Muscle layer of colon (tissue), 2 donors: ENCODE measurements at regions not wholly inside any gene's neighbourhood (a gene's known extent, or its start where the extent isn't known, plus 50 kb on each side); places are given as distances from the start of the nearest gene placed in this dataset.
"Not testable (repeated sequence)": the region's sequence is repeated elsewhere in the genome, so short reads cannot be mapped to it uniquely, and the experiment has no call there.

Experiments used
- H3K27ac ChIP-seq: one replicate; pipeline ENCODE4 v1.7.0; 2013; ENCODE audit warnings: low read depth, mild to moderate bottlenecking, low read length, moderate library complexity
- H3K27me3 ChIP-seq, 2 donors: one replicate each; pipeline ENCODE4 v1.7.0; 2013; ENCODE audit warnings: low read length in 2 of 2, mild to moderate bottlenecking in 2 of 2; ENCODE audit not compliant: insufficient read depth in 2 of 2, control insufficient read depth in 1 of 2
- H3K36me3 ChIP-seq: one replicate; pipeline ENCODE4 v1.7.0; 2013; ENCODE audit warnings: mild to moderate bottlenecking, low read length; ENCODE audit not compliant: insufficient read depth
- H3K4me1 ChIP-seq: one replicate; pipeline ENCODE4 v1.7.0; 2013; ENCODE audit warnings: mild to moderate bottlenecking, low read length; ENCODE audit not compliant: insufficient read depth
- H3K4me3 ChIP-seq, 2 donors: one replicate each; pipeline ENCODE4 v1.7.0; 2013; ENCODE audit warnings: low read length in 2 of 2, low read depth in 1 of 2, mild to moderate bottlenecking in 1 of 2, moderate library complexity in 1 of 2
- H3K9ac ChIP-seq: one replicate; pipeline ENCODE4 v1.7.0; 2013; ENCODE audit warnings: low read length
- H3K9me3 ChIP-seq: one replicate; pipeline ENCODE4 v1.7.0; 2013; ENCODE audit warnings: mild to moderate bottlenecking, low read length
- donor health status: abdominal sarcoma.
- donor health status: Adenocarcinoma of cecum.

DNA sequence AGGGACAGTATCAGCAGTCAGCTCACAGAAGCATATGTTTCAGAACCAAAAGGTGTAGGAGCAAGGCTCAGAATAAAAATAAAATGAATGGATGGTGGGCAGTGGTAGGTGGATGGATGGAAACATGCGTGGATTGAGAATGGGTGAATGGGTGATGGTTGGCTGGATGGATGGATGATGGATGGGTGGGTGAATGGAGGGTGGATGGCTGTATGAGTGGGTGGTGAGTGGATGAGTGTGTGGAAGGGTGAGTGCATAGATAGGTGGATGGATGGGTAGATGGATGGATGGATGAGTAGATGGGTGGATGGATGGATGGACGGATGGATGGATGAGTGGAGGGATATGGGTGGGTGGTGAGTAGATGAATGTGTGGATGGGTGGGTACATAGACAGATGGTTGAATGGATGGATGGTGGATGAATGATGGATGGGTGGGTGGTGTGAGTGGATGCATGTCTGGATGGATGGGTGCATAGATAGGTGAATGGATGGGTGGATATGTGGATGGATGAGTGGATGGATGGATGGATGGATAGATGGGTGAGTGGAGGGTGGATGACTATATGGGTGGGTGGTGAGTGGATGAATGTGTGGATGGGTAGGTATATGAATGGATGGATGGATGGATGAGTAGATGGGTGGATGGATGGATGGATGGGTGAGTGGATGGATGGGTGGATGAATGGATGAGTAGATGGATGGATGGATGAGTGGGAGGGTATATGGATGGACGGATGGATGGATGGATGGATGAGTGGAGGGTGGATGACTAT lies 164.2 kb downstream of the C9orf50 start:
- Histone ChIP-seq H3K4me3 (no peak overlapping the region), H3K9ac (no peak overlapping the region), H3K9me3 (no peaks in the 10 kb centered on the region), H3K36me3 (no peaks in the 10 kb centered on the region), H3K4me1 (peaks cover 42% of the 10 kb centered on the region), H3K27me3 (no peaks in the 10 kb centered on the region), H3K27ac (no peak overlapping the region)

DNA sequence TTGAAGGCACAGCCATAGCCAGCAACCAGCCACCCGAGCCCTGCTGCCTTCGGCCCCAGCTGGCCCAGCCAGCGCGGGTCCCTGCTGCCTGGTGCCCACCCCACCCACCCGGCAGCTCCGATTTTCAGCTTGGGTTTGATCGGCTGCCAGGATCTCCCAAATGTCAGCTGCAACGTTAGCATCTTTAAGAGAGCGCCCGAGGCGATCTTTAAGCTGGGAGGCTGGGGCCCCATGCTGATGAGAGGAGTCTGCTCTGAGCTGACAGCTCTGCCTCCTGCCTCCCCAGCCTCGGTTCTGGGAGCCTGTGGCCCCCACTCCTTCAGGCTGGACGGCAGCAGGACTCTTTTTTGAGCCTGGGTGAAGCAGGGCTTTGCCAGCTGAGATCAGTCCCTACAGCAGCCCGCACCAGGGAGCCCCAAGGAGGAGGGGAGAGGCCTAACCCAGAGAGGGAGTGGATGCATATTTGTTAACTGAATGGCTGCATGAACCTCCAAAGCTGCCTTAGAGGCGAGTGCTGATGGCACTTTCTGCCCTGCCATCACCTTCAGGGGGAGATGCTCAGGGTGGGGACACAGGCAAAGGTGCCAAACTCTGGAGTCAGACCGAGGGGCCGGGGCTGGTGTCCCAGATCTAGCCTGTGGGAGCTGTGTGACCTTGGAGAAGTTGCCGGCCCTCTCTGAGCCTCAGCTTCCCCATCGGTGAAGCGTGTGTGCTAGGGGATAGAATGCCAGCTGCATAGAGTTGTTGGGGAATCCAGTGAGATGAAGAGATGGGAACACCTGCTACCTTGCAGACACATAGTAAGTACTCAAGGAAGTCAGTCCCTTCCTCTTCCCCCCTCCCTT lies 165.5 kb downstream of the C9orf50 start:
- H3K27ac ChIP-seq = peak overlapping the region; percentile 52
- H3K4me3 ChIP-seq = no peak overlapping the region
- H3K4me1 ChIP-seq = peaks cover 36% of the 10 kb centered on the region
- H3K36me3 ChIP-seq = no peaks in the 10 kb centered on the region
- no peaks in the 10 kb centered on the region for H3K27me3 ChIP-seq
- no peaks in the 10 kb centered on the region for H3K9me3 ChIP-seq
- H3K9ac ChIP-seq = no peak overlapping the region

DNA sequence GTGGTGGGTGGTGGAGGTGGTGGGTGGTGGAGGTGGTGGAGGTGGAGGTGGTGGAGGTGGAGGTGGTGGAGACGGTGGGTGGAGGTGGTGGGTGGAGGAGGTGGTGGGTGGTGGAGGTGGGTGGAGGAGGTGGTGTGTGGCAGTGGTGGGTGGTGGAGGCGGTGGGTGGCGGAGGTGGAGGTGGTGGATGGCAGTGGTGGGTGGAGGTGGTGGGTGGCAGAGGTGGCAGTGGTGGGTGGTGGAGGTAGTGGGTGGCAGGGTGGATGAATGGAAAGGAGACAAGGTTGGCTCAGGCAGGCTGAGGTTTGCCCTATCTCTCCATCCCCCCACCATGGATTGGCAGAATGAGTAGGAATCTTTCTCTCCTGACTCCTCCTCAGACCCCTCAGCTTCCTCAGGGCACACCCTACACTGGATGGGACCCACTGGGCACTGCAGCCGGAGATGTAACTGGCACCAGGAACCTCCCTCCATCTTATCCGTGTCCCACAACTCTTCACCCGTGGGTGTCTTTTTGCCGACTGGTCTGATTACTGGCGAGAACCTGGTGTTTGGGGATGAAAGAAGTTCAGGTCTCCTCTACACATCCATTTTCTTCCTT lies 166.3 kb downstream of the C9orf50 start:
- H3K4me3 ChIP-seq = no peak overlapping the region
- no peak overlapping the region for H3K27ac ChIP-seq
- H3K9me3 ChIP-seq = no peaks in the 10 kb centered on the region
- H3K4me1 ChIP-seq = peaks cover 31% of the 10 kb centered on the region
- H3K27me3 ChIP-seq = no peaks in the 10 kb centered on the region
- H3K9ac ChIP-seq = no peak overlapping the region
- no peaks in the 10 kb centered on the region for H3K36me3 ChIP-seq

DNA sequence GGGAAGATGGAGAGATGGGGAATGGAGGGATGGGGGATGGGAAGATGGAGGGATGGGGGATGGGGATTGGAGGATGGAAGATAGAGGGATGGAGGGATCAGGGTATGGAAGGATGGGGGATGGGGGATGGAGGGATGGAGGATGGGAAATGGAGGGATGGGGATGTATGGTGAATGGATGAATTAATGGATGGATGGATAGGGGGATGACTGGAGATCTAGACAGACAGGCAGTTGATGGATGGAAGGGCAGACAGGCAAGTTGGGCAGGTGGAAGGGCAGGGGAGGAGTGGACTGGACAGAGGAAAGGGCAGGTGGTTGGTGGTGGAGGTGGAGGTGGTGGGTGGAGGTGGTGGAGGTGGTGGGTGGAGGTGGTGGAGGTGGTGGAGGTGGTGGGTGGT lies 167.2 kb downstream of the C9orf50 start:
- Histone ChIP-seq H3K27ac (no peak overlapping the region), H3K9me3 (no peaks in the 10 kb centered on the region), H3K36me3 (no peaks in the 10 kb centered on the region), H3K9ac (no peak overlapping the region), H3K27me3 (no peaks in the 10 kb centered on the region), H3K4me1 (peaks cover 22% of the 10 kb centered on the region), H3K4me3 (no peak overlapping the region)

GRCh38 chr9:129451669-129452068 lies 169.2 kb downstream of the C9orf50 start:
- Histone ChIP-seq H3K27me3 (no peaks in the 10 kb centered on the region), H3K36me3 (no peaks in the 10 kb centered on the region), H3K9me3 (no peaks in the 10 kb centered on the region), H3K4me3 (no peak overlapping the region), H3K27ac (no peak overlapping the region), H3K9ac (no peak overlapping the region), H3K4me1 (peaks cover 14% of the 10 kb centered on the region)

- Histone ChIP-seq H3K4me1 (peaks cover 14% of the 10 kb centered on the region), H3K9me3 (no peaks in the 10 kb centered on the region), H3K27me3 (no peaks in the 10 kb centered on the region), H3K4me3 (no peak overlapping the region), H3K27ac (no peak overlapping the region), H3K9ac (no peak overlapping the region), H3K36me3 (no peaks in the 10 kb centered on the region)
These were observed 169.7 kb downstream of the C9orf50 start for GRCh38 chr9:129451089-129451656.

- Histone ChIP-seq H3K4me3 (no peak overlapping the region), H3K4me1 (peaks cover 10% of the 10 kb centered on the region), H3K27me3 (no peaks in the 10 kb centered on the region), H3K36me3 (no peaks in the 10 kb centered on the region), H3K9ac (no peak overlapping the region), H3K9me3 (no peaks in the 10 kb centered on the region), H3K27ac (no peak overlapping the region)
These were observed 171.8 kb downstream of the C9orf50 start for GRCh38 chr9:129449066-129449465.

DNA sequence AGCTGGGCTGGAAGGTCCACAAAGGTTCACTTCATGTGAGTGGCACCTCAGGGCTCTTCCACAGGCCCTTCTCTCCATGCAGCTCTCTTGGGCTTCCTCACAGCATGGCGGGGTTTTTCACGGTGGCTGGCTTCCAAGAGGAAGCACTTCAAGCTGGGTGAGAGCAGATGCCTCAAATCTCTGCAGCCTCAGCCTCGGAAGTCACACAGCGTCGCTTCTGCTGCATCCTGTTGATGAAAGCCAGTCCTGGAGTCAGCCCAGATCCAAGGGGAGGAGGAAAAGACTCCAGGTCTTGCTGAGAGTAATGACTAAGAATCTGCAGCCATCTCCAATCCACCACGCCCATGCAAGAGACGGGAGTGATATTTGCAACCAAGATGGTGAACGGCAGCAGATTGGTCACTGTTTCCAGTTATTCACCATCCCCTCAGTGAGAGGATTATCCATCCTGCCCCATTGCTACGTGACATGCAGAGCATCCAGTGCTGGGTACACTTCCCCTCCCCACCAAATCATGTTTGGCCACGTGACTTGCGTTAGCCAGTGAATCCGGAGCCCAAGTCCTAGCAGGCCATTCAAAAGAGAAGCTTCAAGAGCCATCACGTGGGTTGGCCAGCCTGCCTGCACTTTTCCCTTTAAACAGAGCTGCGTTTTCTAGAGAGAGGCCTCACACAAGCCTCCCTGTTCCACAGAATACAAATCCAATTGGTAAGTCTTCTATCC lies 173.9 kb downstream of the C9orf50 start:
- no peaks in the 10 kb centered on the region for H3K36me3 ChIP-seq
- H3K27ac ChIP-seq = no peak overlapping the region
- no peaks in the 10 kb centered on the region for H3K9me3 ChIP-seq
- no peak overlapping the region for H3K9ac ChIP-seq
- H3K27me3 ChIP-seq = no peaks in the 10 kb centered on the region
- peaks cover 7% of the 10 kb centered on the region for H3K4me1 ChIP-seq
- no peak overlapping the region for H3K4me3 ChIP-seq

DNA sequence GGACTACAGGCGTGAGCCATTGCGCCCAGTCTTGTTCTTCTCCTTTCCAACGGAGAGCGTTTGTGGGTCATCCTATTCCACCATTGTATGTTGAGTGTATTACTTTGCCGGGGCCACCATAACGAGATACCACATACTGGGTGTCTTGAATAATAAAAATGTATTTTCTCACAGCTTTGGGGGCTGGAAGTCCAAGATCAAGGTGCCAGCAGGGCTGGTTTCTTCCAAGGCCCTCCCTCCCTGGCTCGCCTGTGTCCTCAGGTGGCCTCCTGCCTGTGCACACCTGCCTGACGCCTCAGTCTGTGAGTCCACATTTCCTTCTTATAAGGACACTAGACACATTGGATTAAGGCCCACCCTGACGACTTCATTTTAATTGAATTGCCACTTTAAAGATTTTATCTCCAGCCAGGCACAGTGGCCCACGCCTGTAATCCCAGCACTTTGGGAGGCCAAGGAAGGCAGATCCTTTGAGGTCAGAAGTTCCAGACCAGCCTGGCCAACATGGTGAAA lies 175.1 kb downstream of the C9orf50 start:
- Histone ChIP-seq H3K4me1 (no peaks in the 10 kb centered on the region), H3K36me3 (no peaks in the 10 kb centered on the region), H3K9me3 (no peaks in the 10 kb centered on the region), H3K9ac (no peak overlapping the region), H3K27me3 (no peaks in the 10 kb centered on the region), H3K4me3 (no peak overlapping the region), H3K27ac (no peak overlapping the region)

DNA sequence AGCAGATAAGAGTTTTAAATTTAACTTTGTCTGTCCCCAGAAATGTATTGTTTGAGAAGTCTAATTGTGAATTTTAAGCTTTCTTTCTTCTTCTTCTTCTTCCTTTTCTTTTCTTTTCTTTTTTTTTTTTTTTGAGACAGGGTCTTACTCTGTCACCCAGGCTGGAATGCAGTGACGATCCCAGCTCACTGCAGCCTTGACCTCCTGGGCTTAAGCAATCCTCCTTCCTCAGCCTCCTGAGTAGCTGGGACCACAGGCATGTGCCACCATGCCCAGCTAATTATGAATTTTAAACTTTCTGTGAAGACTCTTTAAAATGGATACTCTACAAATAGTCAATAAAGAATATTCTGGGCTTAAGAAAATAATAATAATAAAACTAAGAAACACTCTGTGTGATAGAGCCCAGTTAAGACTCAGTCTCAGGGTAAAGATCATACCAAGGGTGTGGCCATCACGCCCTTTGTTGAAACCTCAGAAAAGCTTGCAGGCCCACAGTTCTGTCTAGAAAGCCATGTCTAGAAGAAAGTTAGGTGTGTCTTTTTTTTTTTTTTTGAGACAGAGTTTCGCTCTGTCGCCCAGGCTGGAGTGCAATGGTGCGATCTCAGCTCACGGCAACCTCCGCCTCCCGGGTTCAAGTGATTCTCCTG lies 177.3 kb downstream of the C9orf50 start:
- H3K27me3 ChIP-seq, H3K9me3 ChIP-seq, H3K36me3 ChIP-seq, H3K4me3 ChIP-seq, H3K4me1 ChIP-seq, H3K27ac ChIP-seq, H3K9ac ChIP-seq: not testable (repeated sequence)
